ENCODE measurements at regions not wholly inside any gene's neighbourhood (a gene's known extent, or its start where the extent isn't known, plus 50 kb on each side); places are given as distances from the start of the nearest gene placed in this dataset.

DNA sequence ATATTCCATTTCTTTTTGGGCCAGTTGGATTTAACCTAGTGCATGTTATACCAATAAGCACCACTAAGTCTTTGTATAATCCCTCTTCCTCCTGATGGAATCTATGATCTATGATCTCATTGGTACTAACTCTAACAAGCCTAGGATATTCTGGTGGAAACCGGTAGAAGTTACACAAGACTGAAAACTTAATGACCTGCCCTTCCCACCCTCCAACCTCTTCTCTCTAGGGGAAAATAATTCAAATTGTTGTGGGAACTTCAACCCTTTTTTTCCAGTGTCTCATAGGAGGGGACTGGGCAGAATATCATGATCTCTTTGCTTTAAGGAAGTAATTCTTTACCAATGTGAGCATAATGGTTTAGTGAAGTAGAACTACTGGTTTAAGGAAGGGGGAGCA lies 289.5 kb upstream of the BOD1L1 start:
- H3K27me3 Mint-ChIP-seq (ENCODE audit: low read depth) = no peaks in the 10 kb centered on the region
- DNase-seq (ENCODE audit: low spot score) = no peak
- no peak overlapping the region for H3K4me3 Mint-ChIP-seq (ENCODE audit: unreplicated experiment)
- TF ChIP-seq, protein P1, sequence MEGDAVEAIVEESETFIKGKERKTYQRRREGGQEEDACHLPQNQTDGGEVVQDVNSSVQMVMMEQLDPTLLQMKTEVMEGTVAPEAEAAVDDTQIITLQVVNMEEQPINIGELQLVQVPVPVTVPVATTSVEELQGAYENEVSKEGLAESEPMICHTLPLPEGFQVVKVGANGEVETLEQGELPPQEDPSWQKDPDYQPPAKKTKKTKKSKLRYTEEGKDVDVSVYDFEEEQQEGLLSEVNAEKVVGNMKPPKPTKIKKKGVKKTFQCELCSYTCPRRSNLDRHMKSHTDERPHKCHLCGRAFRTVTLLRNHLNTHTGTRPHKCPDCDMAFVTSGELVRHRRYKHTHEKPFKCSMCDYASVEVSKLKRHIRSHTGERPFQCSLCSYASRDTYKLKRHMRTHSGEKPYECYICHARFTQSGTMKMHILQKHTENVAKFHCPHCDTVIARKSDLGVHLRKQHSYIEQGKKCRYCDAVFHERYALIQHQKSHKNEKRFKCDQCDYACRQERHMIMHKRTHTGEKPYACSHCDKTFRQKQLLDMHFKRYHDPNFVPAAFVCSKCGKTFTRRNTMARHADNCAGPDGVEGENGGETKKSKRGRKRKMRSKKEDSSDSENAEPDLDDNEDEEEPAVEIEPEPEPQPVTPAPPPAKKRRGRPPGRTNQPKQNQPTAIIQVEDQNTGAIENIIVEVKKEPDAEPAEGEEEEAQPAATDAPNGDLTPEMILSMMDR (IDR thresholded peaks at IDR 0.05) = peak; percentile 13
- H3K9me3 Mint-ChIP-seq (ENCODE audit: low read depth) = no peaks in the 10 kb centered on the region
- peaks cover 66% of the 10 kb centered on the region for H3K4me1 Mint-ChIP-seq (ENCODE audit: low read depth)
- H3K27ac Mint-ChIP-seq (ENCODE audit: unreplicated experiment) = peak overlapping the region; percentile 18
- no peaks in the 10 kb centered on the region for H3K36me3 Mint-ChIP-seq (ENCODE audit: low read depth)

DNA sequence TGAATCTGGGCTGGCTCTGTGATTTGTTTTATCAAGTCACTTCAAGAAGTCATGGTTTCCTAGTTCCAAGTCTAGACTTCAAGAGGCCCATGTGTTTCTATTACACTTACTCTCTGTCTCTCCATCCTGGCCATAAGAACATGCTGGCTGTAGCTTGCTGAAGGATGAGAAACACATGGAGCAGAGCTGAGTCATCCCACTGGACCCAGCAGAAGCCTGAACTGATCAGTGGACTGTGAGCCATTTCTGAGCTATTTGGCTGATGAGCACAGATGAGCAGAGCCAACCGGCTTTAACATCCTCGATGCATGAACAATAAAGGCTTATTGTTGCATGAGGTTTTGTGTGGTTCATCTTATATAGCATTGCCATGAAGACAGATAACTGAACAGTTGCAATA lies 290.6 kb upstream of the BOD1L1 start:
- no peak for DNase-seq (ENCODE audit: low spot score)
- Mint-ChIP-seq H3K27ac (ENCODE audit: unreplicated experiment) (peak overlapping the region; percentile 90), H3K36me3 (ENCODE audit: low read depth) (no peaks in the 10 kb centered on the region), H3K27me3 (ENCODE audit: low read depth) (no peaks in the 10 kb centered on the region), H3K4me3 (ENCODE audit: unreplicated experiment) (no peak overlapping the region), H3K4me1 (ENCODE audit: low read depth) (peaks cover 66% of the 10 kb centered on the region), H3K9me3 (ENCODE audit: low read depth) (no peaks in the 10 kb centered on the region)
- TF ChIP-seq, protein P1 (IDR thresholded peaks at IDR 0.05) = no peak

DNA sequence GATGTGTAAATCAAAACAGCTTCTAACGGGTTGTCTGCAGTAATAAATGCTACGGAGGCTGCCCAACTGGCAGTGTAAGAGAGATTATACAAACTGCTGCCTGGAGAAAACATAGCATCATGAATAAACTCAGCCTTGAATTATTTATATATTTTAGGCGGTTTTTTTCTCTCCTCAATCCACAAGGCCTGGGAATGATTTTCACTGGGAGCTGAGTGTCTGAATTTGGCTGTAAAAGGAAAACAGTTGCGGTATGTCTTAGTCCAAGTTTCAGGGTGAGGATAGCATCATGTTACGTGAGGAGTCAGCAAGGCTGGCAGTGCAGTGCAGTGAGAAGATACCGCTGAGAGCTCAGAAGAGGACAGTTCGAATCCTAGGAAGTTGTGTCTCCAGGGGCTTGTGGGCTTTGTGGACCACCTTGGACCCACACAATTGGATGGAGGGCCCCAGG lies 291.5 kb upstream of the BOD1L1 start:
- TF ChIP-seq, protein P1 (IDR thresholded peaks at IDR 0.05) = no peak
- Mint-ChIP-seq H3K27ac (ENCODE audit: unreplicated experiment) (peak overlapping the region; percentile 90), H3K9me3 (ENCODE audit: low read depth) (no peaks in the 10 kb centered on the region), H3K36me3 (ENCODE audit: low read depth) (no peaks in the 10 kb centered on the region), H3K4me3 (ENCODE audit: unreplicated experiment) (no peak overlapping the region), H3K4me1 (ENCODE audit: low read depth) (peaks cover 71% of the 10 kb centered on the region), H3K27me3 (ENCODE audit: low read depth) (no peaks in the 10 kb centered on the region)
- DNase-seq (ENCODE audit: low spot score) = no peak

DNA sequence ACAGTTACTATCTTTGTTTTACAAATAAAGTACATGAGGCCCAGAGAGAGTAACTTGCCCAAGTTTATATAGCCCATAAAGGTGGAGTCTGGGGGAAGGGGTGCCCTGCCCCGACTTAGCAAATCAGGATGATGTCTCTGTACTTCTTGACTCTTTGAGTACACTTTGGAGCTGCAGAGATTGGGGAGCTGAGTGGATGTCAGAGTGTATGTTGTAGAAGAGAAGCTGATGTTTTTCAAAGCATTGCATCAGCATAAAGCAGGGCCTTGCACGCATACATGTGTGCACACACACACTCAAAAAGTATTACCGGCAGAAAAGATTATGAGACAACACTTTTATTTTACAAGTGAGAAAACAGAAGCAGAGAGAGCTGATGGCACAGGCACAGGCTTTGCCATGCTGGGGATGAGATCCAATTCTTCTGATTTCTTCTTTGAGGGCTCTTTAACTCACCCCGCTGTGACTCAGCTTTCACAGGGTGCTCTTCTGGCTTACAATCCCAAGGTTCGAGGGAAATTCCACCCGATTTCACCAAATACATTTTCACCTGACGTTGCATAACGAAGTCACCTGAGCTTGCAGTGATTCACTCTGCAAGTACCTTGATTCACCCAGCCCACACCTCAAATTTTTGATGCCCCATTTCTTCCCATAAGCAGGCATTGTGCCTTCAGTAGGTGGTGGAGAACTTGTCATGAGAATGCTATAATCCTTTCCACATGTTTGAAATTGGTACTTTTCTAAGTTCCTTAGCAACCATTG lies 292.8 kb upstream of the BOD1L1 start:
- Mint-ChIP-seq H3K4me1 (ENCODE audit: low read depth) (peaks cover 79% of the 10 kb centered on the region), H3K27ac (ENCODE audit: unreplicated experiment) (peak overlapping the region; percentile 90)

DNA sequence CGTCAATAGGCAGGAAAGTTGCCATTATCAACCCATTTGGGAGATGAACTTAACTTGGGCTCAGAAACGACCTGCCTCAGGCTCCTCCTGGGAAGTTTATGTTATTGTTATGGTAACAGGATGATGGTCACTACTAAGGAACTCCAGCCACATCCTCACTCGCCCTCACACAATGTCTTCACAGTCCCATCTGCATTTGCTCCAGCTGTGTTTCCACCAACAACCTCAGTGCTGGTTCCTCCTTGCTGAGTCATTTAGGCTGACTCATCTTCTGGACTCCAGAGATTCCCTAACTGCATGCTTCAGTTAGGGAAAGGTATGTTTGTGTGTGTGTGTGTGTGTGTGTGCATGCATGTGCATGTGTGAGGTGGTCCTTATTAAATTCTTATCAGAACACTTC lies 293.4 kb upstream of the BOD1L1 start:
- Mint-ChIP-seq H3K36me3 (ENCODE audit: low read depth) (peaks cover 2% of the 10 kb centered on the region), H3K27ac (ENCODE audit: unreplicated experiment) (peak overlapping the region; percentile 90), H3K9me3 (ENCODE audit: low read depth) (peaks cover 3% of the 10 kb centered on the region), H3K4me1 (ENCODE audit: low read depth) (peaks cover 79% of the 10 kb centered on the region), H3K27me3 (ENCODE audit: low read depth) (no peaks in the 10 kb centered on the region), H3K4me3 (ENCODE audit: unreplicated experiment) (no peak overlapping the region)
- DNase-seq (ENCODE audit: low spot score) = no peak
- TF ChIP-seq, protein P1 (IDR thresholded peaks at IDR 0.05) = no peak

More for the DNA sequence above, 292.8 kb upstream of the BOD1L1 start:
- Mint-ChIP-seq H3K4me3 (ENCODE audit: unreplicated experiment) (no peak overlapping the region), H3K36me3 (ENCODE audit: low read depth) (peaks cover 2% of the 10 kb centered on the region), H3K9me3 (ENCODE audit: low read depth) (peaks cover 3% of the 10 kb centered on the region), H3K27me3 (ENCODE audit: low read depth) (no peaks in the 10 kb centered on the region)
- TF ChIP-seq, protein P1 (IDR thresholded peaks at IDR 0.05) = no peak
- DNase-seq (ENCODE audit: low spot score) = no peak

All from chondrocyte (in vitro differentiated cells).